ENCODE measurements at regions not wholly inside any gene's neighbourhood (a gene's known extent, or its start where the extent isn't known, plus 50 kb on each side); places are given as distances from the start of the nearest gene placed in this dataset.

DNA sequence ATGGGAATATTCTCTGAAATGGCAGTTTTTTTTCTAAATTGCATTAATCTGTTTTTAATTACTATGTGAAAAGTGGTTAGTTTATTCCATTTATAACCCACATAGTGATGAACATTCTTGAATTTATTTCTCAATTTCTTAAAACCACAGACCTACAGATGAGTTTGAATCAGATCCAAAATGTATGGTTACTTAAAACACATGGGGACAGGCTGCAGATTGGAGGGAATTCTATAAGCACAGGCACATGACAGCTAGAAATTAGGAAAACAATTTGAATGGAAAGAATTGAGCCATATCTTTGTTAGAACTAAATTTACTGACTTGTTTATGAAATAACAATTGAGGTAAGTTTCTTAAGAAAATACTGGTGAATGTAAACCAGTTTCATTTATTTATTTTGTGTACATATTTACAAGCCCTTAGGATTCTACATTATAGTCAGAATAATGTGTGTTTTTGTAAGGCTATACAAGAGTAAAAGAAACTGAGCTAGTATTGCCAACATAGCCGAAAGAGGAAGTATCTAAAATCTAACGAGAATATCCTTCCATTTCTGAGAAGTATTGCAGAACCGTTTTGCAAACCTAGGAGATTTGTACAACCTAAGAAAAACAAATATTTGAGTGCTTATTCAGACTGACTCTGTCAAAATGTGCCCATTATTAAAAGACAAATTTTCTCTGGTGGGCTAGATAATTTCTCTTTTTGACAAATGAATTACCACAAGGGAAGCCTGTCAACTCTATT lies 434.3 kb upstream of the SEMA3D start (continued):
- TF ChIP-seq, protein P1, sequence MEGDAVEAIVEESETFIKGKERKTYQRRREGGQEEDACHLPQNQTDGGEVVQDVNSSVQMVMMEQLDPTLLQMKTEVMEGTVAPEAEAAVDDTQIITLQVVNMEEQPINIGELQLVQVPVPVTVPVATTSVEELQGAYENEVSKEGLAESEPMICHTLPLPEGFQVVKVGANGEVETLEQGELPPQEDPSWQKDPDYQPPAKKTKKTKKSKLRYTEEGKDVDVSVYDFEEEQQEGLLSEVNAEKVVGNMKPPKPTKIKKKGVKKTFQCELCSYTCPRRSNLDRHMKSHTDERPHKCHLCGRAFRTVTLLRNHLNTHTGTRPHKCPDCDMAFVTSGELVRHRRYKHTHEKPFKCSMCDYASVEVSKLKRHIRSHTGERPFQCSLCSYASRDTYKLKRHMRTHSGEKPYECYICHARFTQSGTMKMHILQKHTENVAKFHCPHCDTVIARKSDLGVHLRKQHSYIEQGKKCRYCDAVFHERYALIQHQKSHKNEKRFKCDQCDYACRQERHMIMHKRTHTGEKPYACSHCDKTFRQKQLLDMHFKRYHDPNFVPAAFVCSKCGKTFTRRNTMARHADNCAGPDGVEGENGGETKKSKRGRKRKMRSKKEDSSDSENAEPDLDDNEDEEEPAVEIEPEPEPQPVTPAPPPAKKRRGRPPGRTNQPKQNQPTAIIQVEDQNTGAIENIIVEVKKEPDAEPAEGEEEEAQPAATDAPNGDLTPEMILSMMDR (IDR thresholded peaks at IDR 0.05; ENCODE audit: control extremely low read depth in 1 of 3, insufficient read depth in 1 of 3, low read depth in 1 of 3, low read length in 3 of 3), result no peak
- TF ChIP-seq JUN (IDR thresholded peaks at IDR 0.05; ENCODE audit: low read depth, low read length), result no peak
- TF ChIP-seq CEBPB (IDR thresholded peaks at IDR 0.05; ENCODE audit: low read depth, low read length), result no peak
- no peak for TF ChIP-seq SIRT6 (IDR thresholded peaks at IDR 0.05; ENCODE audit: low read length)

All from H1 (cell line).